Osteocyte (in vitro differentiated cells): ENCODE measurements at regions not wholly inside any gene's neighbourhood (a gene's known extent, or its start where the extent isn't known, plus 50 kb on each side); places are given as distances from the start of the nearest gene placed in this dataset.

Experiments
- DNase-seq: peaks from one replicate; pipeline ENCODE4 v3.0.0; 2021; ENCODE audit warnings: mixed read lengths; ENCODE audit not compliant: unreplicated experiment; ENCODE audit errors: extremely low spot score
- H3K27ac Mint-ChIP-seq: one replicate; pipeline ENCODE4 v1.8.0; 2021; ENCODE audit warnings: mild to moderate bottlenecking, mixed read lengths; ENCODE audit not compliant: unreplicated experiment
- H3K27me3 Mint-ChIP-seq: one replicate; pipeline ENCODE4 v1.8.0; 2021; ENCODE audit warnings: mixed read lengths; ENCODE audit not compliant: unreplicated experiment
- H3K36me3 Mint-ChIP-seq: one replicate; pipeline ENCODE4 v1.8.0; 2021; ENCODE audit warnings: mixed read lengths; ENCODE audit not compliant: unreplicated experiment
- H3K4me1 Mint-ChIP-seq: one replicate; pipeline ENCODE4 v1.8.0; 2021; ENCODE audit warnings: mixed read lengths; ENCODE audit not compliant: unreplicated experiment
- H3K4me3 Mint-ChIP-seq: one replicate; pipeline ENCODE4 v1.8.0; 2021; ENCODE audit warnings: mild to moderate bottlenecking, moderate library complexity, mixed read lengths; ENCODE audit not compliant: unreplicated experiment
- H3K9me3 Mint-ChIP-seq: one replicate; pipeline ENCODE4 v1.8.0; 2021; ENCODE audit warnings: mixed read lengths; ENCODE audit not compliant: unreplicated experiment
- TF ChIP-seq, protein P1 (sequence below): fragments of 200-600 bp; sonication (generic); IDR thresholded peaks from 2 replicates; pipeline ENCODE4 v1.5.0; 2021; ENCODE audit warnings: antibody characterized with exemption, mild to moderate bottlenecking, moderate library complexity

GRCh38 chr10:76684968-76685367, 952.6 kb downstream of the KCNMA1 start:
- DNase-seq: no peak
- Mint-ChIP-seq H3K4me3 (no peak overlapping the region), H3K27me3 (peaks cover 39% of the 10 kb centered on the region), H3K9me3 (peaks cover 9% of the 10 kb centered on the region), H3K27ac (no peak overlapping the region), H3K36me3 (no peaks in the 10 kb centered on the region), H3K4me1 (no peaks in the 10 kb centered on the region)
- TF ChIP-seq, protein P1, sequence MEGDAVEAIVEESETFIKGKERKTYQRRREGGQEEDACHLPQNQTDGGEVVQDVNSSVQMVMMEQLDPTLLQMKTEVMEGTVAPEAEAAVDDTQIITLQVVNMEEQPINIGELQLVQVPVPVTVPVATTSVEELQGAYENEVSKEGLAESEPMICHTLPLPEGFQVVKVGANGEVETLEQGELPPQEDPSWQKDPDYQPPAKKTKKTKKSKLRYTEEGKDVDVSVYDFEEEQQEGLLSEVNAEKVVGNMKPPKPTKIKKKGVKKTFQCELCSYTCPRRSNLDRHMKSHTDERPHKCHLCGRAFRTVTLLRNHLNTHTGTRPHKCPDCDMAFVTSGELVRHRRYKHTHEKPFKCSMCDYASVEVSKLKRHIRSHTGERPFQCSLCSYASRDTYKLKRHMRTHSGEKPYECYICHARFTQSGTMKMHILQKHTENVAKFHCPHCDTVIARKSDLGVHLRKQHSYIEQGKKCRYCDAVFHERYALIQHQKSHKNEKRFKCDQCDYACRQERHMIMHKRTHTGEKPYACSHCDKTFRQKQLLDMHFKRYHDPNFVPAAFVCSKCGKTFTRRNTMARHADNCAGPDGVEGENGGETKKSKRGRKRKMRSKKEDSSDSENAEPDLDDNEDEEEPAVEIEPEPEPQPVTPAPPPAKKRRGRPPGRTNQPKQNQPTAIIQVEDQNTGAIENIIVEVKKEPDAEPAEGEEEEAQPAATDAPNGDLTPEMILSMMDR: no peak

GRCh38 chr10:76681153-76681552, 956.5 kb downstream of the KCNMA1 start:
- TF ChIP-seq, protein P1: no peak
- H3K4me3 Mint-ChIP-seq: no peak overlapping the region
- H3K4me1 Mint-ChIP-seq: peaks cover under 1% of the 10 kb centered on the region
- H3K27me3 Mint-ChIP-seq: peaks cover 34% of the 10 kb centered on the region
- H3K27ac Mint-ChIP-seq: no peak overlapping the region
- DNase-seq: no peak
- H3K36me3 Mint-ChIP-seq: no peaks in the 10 kb centered on the region
- no peaks in the 10 kb centered on the region for H3K9me3 Mint-ChIP-seq

GRCh38 chr10:76679030-76679429, 958.6 kb downstream of the KCNMA1 start:
- no peak overlapping the region for H3K27ac Mint-ChIP-seq
- H3K4me1 Mint-ChIP-seq: peaks cover 5% of the 10 kb centered on the region
- TF ChIP-seq, protein P1: no peak
- H3K9me3 Mint-ChIP-seq: no peaks in the 10 kb centered on the region
- H3K4me3 Mint-ChIP-seq: no peak overlapping the region
- no peak for DNase-seq
- H3K36me3 Mint-ChIP-seq: no peaks in the 10 kb centered on the region
- peaks cover 22% of the 10 kb centered on the region for H3K27me3 Mint-ChIP-seq

- Mint-ChIP-seq H3K27ac (no peak overlapping the region), H3K36me3 (no peaks in the 10 kb centered on the region), H3K4me1 (peaks cover 5% of the 10 kb centered on the region), H3K9me3 (no peaks in the 10 kb centered on the region), H3K27me3 (peaks cover 29% of the 10 kb centered on the region), H3K4me3 (no peak overlapping the region)
- TF ChIP-seq, protein P1: no peak
- DNase-seq: no peak
Observed at GRCh38 chr10:76675951-76676587, 961.5 kb downstream of the KCNMA1 start.

DNA sequence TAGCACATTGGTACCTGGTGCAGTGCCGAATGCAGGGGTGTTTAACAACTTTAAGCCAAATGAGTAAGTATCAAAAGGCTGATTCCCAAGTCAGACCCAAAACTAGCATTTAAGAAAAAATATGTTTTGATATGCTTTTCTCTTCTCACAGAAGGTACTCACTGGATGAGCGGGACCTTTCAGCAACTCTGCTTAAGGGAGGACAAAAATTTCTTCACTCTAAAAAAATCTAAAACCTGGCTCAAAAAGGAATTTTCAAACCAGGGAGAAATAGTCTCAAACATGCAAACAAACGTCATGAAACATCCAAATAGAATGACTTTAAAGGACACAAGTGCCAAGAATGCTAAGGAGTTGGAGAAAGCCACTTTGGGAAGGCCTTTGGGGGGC, 962.1 kb downstream of the KCNMA1 start:
- Mint-ChIP-seq H3K36me3 (no peaks in the 10 kb centered on the region), H3K27ac (no peak overlapping the region), H3K4me1 (peaks cover 5% of the 10 kb centered on the region), H3K27me3 (peaks cover 24% of the 10 kb centered on the region), H3K9me3 (no peaks in the 10 kb centered on the region), H3K4me3 (no peak overlapping the region)
- no peak for DNase-seq
- TF ChIP-seq, protein P1: no peak
